GM12801 (cell line): ENCODE measurements at regions not wholly inside any gene's neighbourhood (a gene's known extent, or its start where the extent isn't known, plus 50 kb on each side); places are given as distances from the start of the nearest gene placed in this dataset.

Experiments used
- CTCF ChIP-seq: IDR thresholded peaks from one replicate; pipeline ENCODE4 v1.5.1; 2011; ENCODE audit warnings: control low read depth; ENCODE audit not compliant: insufficient read length; ENCODE audit errors: extremely low read depth

GRCh38 chr4:188573104-188573503 is 433.9 kb downstream of the TRIML1 start:
- TF ChIP-seq CTCF: no peak

- TF ChIP-seq CTCF: no peak
Measured at GRCh38 chr4:188578657-188579056, 439.4 kb downstream of the TRIML1 start.

GRCh38 chr4:188596021-188596420 is 456.8 kb downstream of the TRIML1 start:
- no peak for TF ChIP-seq CTCF

GRCh38 chr4:188603646-188604045 is 464.4 kb downstream of the TRIML1 start:
- TF ChIP-seq CTCF: no peak

GRCh38 chr4:188606635-188607034 is 467.4 kb downstream of the TRIML1 start:
- no peak for TF ChIP-seq CTCF

GRCh38 chr4:188611143-188611542 is 471.9 kb downstream of the TRIML1 start:
- TF ChIP-seq CTCF: no peak

GRCh38 chr4:188612659-188613058 is 473.4 kb downstream of the TRIML1 start:
- TF ChIP-seq CTCF: no peak

GRCh38 chr4:188613976-188614375 is 474.7 kb downstream of the TRIML1 start:
- TF ChIP-seq CTCF: no peak
